GM21360 (cell line): ENCODE measurements at regions not wholly inside any gene's neighbourhood (a gene's known extent, or its start where the extent isn't known, plus 50 kb on each side); places are given as distances from the start of the nearest gene placed in this dataset.
"Not testable (repeated sequence)": the region's sequence is repeated elsewhere in the genome, so short reads cannot be mapped to it uniquely, and the experiment has no call there.

Source experiments
- ATAC-seq: cut with Tn5 transposase; IDR thresholded peaks from one replicate; pipeline ENCODE4 v1.9.1; 2021; ENCODE audit warnings: mild to moderate bottlenecking, moderate library complexity; ENCODE audit not compliant: unreplicated experiment

DNA sequence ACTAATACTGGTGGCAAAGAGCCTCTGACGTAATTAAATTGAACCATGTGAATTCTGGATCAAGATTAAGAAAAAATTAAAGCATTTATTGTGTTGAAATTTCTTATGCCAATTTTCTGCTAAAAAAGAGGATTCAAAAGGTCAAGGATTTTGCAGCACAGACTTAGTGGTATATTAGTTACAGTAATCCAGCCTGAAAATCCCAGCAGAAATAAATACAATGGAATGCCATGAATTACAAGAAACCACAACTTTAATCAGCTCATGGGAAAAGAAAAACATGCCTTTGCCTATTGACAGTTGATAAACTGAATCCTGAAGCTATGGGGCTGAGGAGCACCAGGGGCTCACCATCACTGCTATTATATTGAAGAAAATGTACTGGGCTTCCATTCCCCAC, 114.8 kb upstream of the SATB2 start:
- ATAC-seq = no peak

- ATAC-seq = no peak
Measured at GRCh38 chr2:199570934-199571333, 113.2 kb upstream of the SATB2 start.

- ATAC-seq = no peak
Measured at GRCh38 chr2:199569336-199569735, 111.6 kb upstream of the SATB2 start.

GRCh38 chr2:199558156-199558555, 100.4 kb upstream of the SATB2 start:
- no peak for ATAC-seq

DNA sequence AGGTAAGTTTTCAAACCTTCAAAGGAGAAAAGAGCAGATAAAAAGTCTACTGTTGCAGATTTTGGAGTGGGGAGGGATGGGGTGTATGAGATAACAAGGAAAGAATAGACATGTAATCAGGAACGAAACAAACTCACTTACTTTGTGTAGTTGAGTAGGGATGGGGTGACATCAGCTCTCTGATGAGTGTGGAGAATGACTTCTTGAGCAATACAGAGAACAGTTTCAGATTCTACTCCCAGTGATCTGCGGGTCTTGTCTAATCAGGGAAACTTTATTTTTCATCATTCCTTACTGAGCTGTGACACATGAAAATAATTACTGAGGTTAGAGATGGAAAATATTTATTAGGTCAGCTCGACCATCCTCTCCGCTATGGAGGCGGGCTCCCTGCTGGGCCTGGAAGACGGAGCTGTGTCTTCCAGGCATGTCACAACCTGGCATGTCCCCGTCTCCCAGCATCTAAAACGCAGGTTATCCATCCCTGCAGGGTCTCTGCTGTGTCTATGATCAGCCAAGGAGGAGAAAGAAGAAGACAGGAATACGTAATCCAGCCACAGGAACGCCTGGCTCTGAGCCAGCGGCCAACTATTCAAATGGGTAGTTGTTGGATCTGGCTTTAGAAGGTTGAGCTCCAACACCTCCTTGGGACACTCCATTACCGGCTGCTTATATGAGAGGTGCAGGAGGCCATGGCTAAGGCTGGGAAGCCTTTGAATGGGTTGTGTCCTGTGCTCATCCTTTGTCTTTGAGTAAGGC, 99.0 kb upstream of the SATB2 start:
- no peak for ATAC-seq

GRCh38 chr2:199554026-199554425, 96.3 kb upstream of the SATB2 start:
- no peak for ATAC-seq

DNA sequence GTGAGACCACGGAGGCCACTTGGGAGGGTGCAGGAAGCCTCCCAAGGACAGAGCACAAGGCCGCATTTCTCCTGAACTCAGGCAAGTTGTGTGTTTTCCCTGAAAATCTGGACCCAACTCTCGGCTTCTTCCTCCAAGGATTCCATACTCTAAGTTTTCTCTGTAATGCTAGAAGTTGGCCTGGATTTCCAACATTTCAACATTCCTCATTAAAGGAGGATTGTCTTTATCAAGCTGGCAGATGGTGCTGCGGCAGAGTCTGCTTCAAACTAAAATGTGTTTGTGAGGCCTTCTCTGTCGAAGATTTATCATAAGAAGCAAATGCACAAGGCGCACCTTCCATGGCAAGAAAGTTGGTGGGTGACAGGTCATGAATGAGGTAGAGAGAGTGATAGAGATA, 94.4 kb upstream of the SATB2 start:
- ATAC-seq = no peak

GRCh38 chr2:199543606-199544172, 86.0 kb upstream of the SATB2 start:
- no peak for ATAC-seq

GRCh38 chr2:199535445-199536177, 77.9 kb upstream of the SATB2 start:
- ATAC-seq = no peak

DNA sequence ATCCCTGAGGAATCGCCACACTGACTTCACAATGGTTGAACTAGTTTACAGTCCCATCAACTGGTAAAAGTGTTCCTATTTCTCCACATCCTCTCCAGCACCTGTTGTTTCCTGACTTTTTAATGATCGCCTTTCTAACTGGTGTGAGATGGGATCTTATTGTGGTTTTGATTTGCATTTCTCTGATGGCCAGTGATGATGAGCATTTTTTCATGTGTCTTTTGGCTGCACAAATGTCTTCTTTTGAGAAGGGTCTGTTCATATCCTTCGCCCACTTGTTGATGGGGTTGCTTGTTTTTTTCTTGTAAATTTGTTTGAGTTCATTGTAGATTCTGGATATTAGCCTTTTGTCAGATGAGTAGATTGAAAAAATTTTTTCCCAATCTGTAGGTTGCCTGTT, 76.1 kb upstream of the SATB2 start:
- not testable (repeated sequence) for ATAC-seq

GRCh38 chr2:199527071-199527470, 69.3 kb upstream of the SATB2 start:
- ATAC-seq = no peak

DNA sequence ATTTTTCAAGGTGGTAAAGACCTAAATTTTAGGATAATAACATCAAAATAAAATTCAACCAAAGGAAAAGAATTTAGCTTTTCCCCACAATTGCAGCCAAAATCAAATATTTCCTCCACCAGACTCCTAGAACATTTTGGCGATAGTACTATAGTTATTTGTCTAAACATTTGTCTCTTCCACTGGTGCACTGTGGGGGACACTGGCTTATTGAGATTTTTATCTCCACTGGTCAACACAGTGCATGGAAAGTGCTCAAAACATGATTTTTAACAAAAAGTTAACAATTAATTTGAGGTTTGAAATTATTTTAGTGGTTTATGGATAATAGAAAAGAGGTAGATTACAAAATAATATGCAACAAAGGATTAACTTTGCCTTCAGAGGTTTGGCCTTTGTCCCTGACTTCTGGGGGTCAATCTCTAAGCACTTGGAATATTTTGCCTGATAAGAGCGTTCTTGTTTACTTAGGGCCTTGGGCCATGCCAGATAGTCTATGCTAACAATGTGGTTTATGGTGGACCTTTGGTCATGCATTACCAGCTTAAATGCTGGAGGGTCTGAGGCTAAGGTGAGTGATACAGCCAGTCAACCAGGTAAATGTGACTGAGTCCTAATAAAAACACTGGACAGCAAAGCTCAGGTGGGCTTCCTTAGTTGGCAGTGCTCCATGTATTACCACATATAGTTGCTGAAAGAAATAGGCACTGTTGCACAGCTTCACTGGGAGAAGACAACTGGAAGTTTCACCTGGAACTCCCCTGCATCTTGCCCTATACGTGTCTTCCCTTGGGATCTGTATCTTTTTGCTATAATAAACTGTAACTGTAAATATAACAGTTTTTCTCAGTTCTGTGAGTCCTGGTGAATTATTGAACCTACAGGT, 67.2 kb upstream of the SATB2 start:
- no peak for ATAC-seq

GRCh38 chr2:199509403-199509802, 51.7 kb upstream of the SATB2 start:
- peak; percentile 78 for ATAC-seq
